ENCODE measurements at regions not wholly inside any gene's neighbourhood (a gene's known extent, or its start where the extent isn't known, plus 50 kb on each side); places are given as distances from the start of the nearest gene placed in this dataset.

DNA sequence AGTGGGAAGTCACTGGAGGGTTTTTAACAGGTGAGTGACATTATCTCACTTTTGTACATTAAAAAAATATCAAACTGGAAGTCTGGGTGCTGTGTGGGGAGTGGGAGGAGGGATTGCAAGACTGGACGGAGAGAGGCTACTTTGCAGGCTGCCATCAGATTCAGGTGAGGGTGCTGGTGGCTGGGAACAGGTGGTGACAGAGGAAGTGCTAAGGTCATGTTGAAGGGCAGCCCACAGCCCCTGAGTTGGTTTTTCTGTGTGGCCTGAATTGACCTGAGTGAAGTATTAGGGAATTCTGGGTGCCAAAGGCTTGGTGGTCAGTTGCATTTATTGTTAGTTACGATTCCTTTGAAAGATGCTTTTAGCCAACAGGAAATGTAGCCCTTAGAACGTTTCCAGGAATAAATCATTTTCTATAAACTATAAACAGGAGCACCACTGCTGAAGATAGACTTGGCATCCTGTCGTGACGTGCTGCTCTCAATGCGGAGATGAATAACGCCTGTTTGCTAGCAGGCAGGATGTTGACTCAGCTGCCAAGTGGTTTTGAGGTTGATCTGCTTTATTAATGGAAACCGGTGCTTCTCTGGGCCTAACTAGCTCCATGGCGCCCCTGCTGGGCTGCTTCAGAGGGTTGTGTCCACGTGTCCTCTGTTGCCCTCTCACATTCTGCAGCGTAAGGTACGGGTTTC lies 707.5 kb upstream of the TMEM132C start:
- no peak overlapping the region for H3K9ac ChIP-seq (ENCODE audit: low read depth, low read length)

GRCh38 chr12:127560041-127560478 lies 706.9 kb upstream of the TMEM132C start:
- Histone ChIP-seq H3K36me3 (ENCODE audit: control insufficient read depth, insufficient read depth, low read length) (no peaks in the 10 kb centered on the region), H3K4me3 (ENCODE audit: low read depth, low read length) (no peak overlapping the region), H3K4me1 (ENCODE audit: control insufficient read depth, insufficient read depth, low read length) (no peaks in the 10 kb centered on the region), H3K9ac (ENCODE audit: low read depth, low read length) (no peak overlapping the region), H3K27me3 (ENCODE audit: control insufficient read depth, insufficient read depth, low read length) (no peaks in the 10 kb centered on the region), H3K9me3 (ENCODE audit: control insufficient read depth, insufficient read depth, low read length) (no peaks in the 10 kb centered on the region)

More for the DNA sequence above, 707.5 kb upstream of the TMEM132C start:
- no peaks in the 10 kb centered on the region for H3K36me3 ChIP-seq (ENCODE audit: control insufficient read depth, insufficient read depth, low read length)
- no peaks in the 10 kb centered on the region for H3K27me3 ChIP-seq (ENCODE audit: control insufficient read depth, insufficient read depth, low read length)
- H3K4me1 ChIP-seq (ENCODE audit: control insufficient read depth, insufficient read depth, low read length): no peaks in the 10 kb centered on the region
- no peaks in the 10 kb centered on the region for H3K9me3 ChIP-seq (ENCODE audit: control insufficient read depth, insufficient read depth, low read length)
- no peak overlapping the region for H3K4me3 ChIP-seq (ENCODE audit: low read depth, low read length)

DNA sequence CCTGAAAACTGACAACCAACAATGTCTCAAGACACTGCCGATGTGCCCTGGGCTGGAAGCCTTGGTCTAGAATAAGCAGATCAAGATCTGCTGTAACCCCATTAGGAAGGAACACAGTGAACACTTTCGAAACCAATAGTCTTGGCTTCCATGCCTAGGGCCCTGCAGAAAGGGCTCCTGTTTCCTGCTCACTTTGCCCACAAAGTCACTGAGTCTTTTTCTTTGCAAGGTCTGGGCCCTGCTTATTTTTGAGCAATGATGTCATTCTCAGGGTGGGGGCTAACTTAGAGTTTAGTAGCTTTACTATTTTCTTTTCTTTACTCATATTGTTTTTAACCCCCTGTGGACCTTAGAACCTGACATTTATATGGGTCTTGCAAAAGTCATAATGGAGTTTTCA lies 704.2 kb upstream of the TMEM132C start:
- Histone ChIP-seq H3K4me3 (ENCODE audit: low read depth, low read length) (no peak overlapping the region), H3K4me1 (ENCODE audit: control insufficient read depth, insufficient read depth, low read length) (no peaks in the 10 kb centered on the region), H3K36me3 (ENCODE audit: control insufficient read depth, insufficient read depth, low read length) (no peaks in the 10 kb centered on the region), H3K9me3 (ENCODE audit: control insufficient read depth, insufficient read depth, low read length) (no peaks in the 10 kb centered on the region), H3K9ac (ENCODE audit: low read depth, low read length) (no peak overlapping the region), H3K27me3 (ENCODE audit: control insufficient read depth, insufficient read depth, low read length) (no peaks in the 10 kb centered on the region)

GRCh38 chr12:127565241-127565640 lies 701.7 kb upstream of the TMEM132C start:
- H3K9ac ChIP-seq (ENCODE audit: low read depth, low read length): no peak overlapping the region
- peaks cover 6% of the 10 kb centered on the region for H3K27me3 ChIP-seq (ENCODE audit: control insufficient read depth, insufficient read depth, low read length)
- H3K9me3 ChIP-seq (ENCODE audit: control insufficient read depth, insufficient read depth, low read length): no peaks in the 10 kb centered on the region
- no peaks in the 10 kb centered on the region for H3K36me3 ChIP-seq (ENCODE audit: control insufficient read depth, insufficient read depth, low read length)
- no peaks in the 10 kb centered on the region for H3K4me1 ChIP-seq (ENCODE audit: control insufficient read depth, insufficient read depth, low read length)
- no peak overlapping the region for H3K4me3 ChIP-seq (ENCODE audit: low read depth, low read length)

GRCh38 chr12:127567531-127567930 lies 699.4 kb upstream of the TMEM132C start:
- no peak overlapping the region for H3K4me3 ChIP-seq (ENCODE audit: low read depth, low read length)
- H3K27me3 ChIP-seq (ENCODE audit: control insufficient read depth, insufficient read depth, low read length): peaks cover 6% of the 10 kb centered on the region
- H3K9me3 ChIP-seq (ENCODE audit: control insufficient read depth, insufficient read depth, low read length): no peaks in the 10 kb centered on the region
- no peaks in the 10 kb centered on the region for H3K4me1 ChIP-seq (ENCODE audit: control insufficient read depth, insufficient read depth, low read length)
- H3K9ac ChIP-seq (ENCODE audit: low read depth, low read length): no peak overlapping the region
- no peaks in the 10 kb centered on the region for H3K36me3 ChIP-seq (ENCODE audit: control insufficient read depth, insufficient read depth, low read length)

- Histone ChIP-seq H3K9ac (ENCODE audit: low read depth, low read length) (no peak overlapping the region), H3K4me3 (ENCODE audit: low read depth, low read length) (no peak overlapping the region), H3K36me3 (ENCODE audit: control insufficient read depth, insufficient read depth, low read length) (no peaks in the 10 kb centered on the region), H3K4me1 (ENCODE audit: control insufficient read depth, insufficient read depth, low read length) (no peaks in the 10 kb centered on the region), H3K9me3 (ENCODE audit: control insufficient read depth, insufficient read depth, low read length) (no peaks in the 10 kb centered on the region), H3K27me3 (ENCODE audit: control insufficient read depth, insufficient read depth, low read length) (peaks cover 6% of the 10 kb centered on the region)
Measured at GRCh38 chr12:127570387-127570786, 696.6 kb upstream of the TMEM132C start.

DNA sequence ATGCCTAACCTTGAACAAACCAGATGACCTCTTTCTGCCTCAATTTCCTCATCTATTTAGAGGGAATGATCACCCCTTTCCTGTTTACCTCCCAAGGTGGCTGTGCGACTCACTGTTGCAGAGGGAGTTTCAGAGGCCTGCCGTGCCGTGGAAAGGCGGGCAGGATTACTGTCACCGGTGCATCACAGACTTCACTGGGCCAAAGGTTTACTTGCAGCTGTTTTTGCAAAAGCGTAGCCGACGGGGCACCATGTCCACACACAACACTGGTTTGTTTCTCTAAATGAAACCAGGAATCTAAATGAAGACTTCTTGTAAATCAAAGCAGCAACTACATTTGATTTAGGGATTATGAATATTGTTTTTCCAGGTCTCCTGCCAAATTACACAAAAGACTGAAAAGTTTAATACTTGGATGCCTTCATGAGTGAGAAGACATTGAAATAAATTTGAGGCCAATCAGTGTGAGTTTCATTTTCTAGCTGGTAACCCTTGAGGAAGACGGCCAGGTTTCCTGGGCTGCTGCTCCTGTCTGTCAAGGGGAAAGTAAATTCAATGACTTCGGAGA lies 696.1 kb upstream of the TMEM132C start:
- Histone ChIP-seq H3K9me3 (ENCODE audit: control insufficient read depth, insufficient read depth, low read length) (no peaks in the 10 kb centered on the region), H3K36me3 (ENCODE audit: control insufficient read depth, insufficient read depth, low read length) (no peaks in the 10 kb centered on the region), H3K4me3 (ENCODE audit: low read depth, low read length) (no peak overlapping the region), H3K4me1 (ENCODE audit: control insufficient read depth, insufficient read depth, low read length) (no peaks in the 10 kb centered on the region), H3K9ac (ENCODE audit: low read depth, low read length) (no peak overlapping the region), H3K27me3 (ENCODE audit: control insufficient read depth, insufficient read depth, low read length) (peaks cover 6% of the 10 kb centered on the region)

DNA sequence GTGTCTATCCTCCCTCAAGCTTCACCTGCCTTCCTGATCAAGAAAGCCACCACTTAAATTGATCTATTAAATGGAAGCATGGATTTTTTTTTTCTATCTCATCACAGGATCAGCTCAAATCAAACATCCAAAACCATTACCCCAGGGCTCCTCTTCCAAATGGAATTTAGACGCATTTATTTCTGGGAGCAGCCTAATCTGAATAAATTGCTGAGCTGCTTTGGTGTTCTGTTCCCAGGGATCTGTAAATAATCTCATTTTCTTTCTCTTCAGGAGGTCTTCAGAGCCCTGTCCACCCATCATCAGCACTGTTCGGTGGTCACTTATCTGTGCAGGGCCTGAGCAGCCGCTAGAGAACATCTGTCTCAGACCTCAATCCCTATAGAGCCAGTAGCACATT lies 695.4 kb upstream of the TMEM132C start:
- no peak overlapping the region for H3K9ac ChIP-seq (ENCODE audit: low read depth, low read length)
- H3K36me3 ChIP-seq (ENCODE audit: control insufficient read depth, insufficient read depth, low read length): no peaks in the 10 kb centered on the region
- H3K27me3 ChIP-seq (ENCODE audit: control insufficient read depth, insufficient read depth, low read length): peaks cover 6% of the 10 kb centered on the region
- H3K4me3 ChIP-seq (ENCODE audit: low read depth, low read length): no peak overlapping the region
- H3K4me1 ChIP-seq (ENCODE audit: control insufficient read depth, insufficient read depth, low read length): peaks cover 5% of the 10 kb centered on the region
- no peaks in the 10 kb centered on the region for H3K9me3 ChIP-seq (ENCODE audit: control insufficient read depth, insufficient read depth, low read length)

DNA sequence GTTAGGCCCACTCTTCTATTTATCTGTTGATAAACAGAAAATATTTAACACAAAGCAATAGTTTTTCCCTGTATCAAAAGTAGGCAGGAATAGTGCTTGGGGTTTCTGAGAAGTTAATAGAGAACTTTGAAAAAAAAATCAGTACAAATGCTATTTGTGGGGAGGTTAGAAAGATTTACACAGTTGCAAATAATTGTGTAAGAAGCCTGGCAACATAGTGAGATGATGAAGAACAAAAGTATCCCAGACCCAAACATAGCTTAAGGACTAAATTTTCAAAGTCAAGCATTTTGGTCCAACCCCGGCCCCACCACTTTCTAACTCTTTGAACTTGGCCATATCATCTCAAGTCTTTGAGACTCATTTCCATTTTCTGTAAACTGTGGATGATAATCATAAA lies 687.5 kb upstream of the TMEM132C start:
- no peaks in the 10 kb centered on the region for H3K27me3 ChIP-seq (ENCODE audit: control insufficient read depth, insufficient read depth, low read length)
- no peak overlapping the region for H3K4me3 ChIP-seq (ENCODE audit: low read depth, low read length)
- H3K36me3 ChIP-seq (ENCODE audit: control insufficient read depth, insufficient read depth, low read length): no peaks in the 10 kb centered on the region
- H3K9ac ChIP-seq (ENCODE audit: low read depth, low read length): no peak overlapping the region
- no peaks in the 10 kb centered on the region for H3K9me3 ChIP-seq (ENCODE audit: control insufficient read depth, insufficient read depth, low read length)
- H3K4me1 ChIP-seq (ENCODE audit: control insufficient read depth, insufficient read depth, low read length): peaks cover 5% of the 10 kb centered on the region

DNA sequence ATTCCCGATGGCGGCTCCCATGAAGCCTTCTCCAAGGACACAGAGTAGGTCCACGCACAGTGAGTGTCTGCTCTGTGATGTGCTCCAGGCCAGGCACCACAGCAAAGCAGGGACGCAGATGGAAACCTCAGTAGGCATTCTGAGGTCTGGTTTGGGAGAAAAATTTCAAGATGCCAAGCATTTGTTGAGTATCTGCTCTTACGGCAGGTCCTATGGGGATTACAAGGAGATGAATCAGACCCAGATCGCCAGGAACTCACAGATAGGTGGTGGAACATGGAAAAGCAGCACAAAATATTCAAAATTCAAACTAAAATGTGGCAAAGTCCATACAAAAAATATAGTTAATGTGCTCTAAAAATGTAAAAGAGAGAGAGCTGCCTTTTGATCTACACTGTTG lies 684.9 kb upstream of the TMEM132C start:
- H3K36me3 ChIP-seq (ENCODE audit: control insufficient read depth, insufficient read depth, low read length): no peaks in the 10 kb centered on the region
- no peaks in the 10 kb centered on the region for H3K9me3 ChIP-seq (ENCODE audit: control insufficient read depth, insufficient read depth, low read length)
- no peaks in the 10 kb centered on the region for H3K27me3 ChIP-seq (ENCODE audit: control insufficient read depth, insufficient read depth, low read length)
- no peaks in the 10 kb centered on the region for H3K4me1 ChIP-seq (ENCODE audit: control insufficient read depth, insufficient read depth, low read length)
- H3K4me3 ChIP-seq (ENCODE audit: low read depth, low read length): no peak overlapping the region
- H3K9ac ChIP-seq (ENCODE audit: low read depth, low read length): no peak overlapping the region

DNA sequence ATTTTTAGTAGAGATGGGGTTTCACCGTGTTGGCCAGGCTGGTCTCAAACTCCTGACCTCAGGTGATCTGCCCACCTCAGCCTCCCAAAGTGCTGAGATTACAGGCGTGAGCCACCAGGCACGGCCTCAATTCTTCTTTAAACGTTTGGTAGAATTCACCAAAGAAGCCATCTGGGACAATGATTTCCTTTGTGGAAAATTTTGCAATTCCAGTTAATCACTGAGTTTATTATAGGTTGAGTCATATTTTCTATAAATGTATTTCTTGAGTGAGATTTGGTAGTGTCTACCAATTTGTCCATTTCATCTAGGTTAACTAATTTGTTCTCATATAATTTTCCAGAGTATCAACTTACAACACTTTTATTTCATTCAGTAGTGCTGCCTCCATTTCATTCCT lies 683.9 kb upstream of the TMEM132C start:
- Histone ChIP-seq H3K27me3 (ENCODE audit: control insufficient read depth, insufficient read depth, low read length) (no peaks in the 10 kb centered on the region), H3K9me3 (ENCODE audit: control insufficient read depth, insufficient read depth, low read length) (no peaks in the 10 kb centered on the region), H3K4me3 (ENCODE audit: low read depth, low read length) (no peak overlapping the region), H3K4me1 (ENCODE audit: control insufficient read depth, insufficient read depth, low read length) (no peaks in the 10 kb centered on the region), H3K36me3 (ENCODE audit: control insufficient read depth, insufficient read depth, low read length) (no peaks in the 10 kb centered on the region), H3K9ac (ENCODE audit: low read depth, low read length) (no peak overlapping the region)

DNA sequence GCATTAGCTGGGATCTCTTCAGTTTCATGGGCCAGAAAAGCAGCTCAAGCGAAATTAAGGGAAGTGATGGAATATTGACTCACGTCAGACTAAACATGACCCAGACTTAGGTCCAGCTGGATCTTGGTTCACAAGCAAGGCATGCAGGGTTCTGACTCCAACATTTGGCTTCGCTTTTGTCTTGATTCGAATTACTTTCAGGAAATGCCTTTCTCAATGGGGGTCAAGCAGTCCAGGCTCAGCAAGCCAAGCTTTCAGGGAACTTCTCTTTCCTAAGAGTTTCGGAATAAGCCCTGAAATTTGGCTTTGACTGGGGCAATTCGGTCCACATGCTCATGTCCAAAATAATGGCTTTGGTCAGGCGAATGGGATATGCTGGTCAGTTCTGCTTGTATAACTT lies 678.7 kb upstream of the TMEM132C start:
- H3K4me3 ChIP-seq (ENCODE audit: low read depth, low read length): no peak overlapping the region
- no peaks in the 10 kb centered on the region for H3K9me3 ChIP-seq (ENCODE audit: control insufficient read depth, insufficient read depth, low read length)
- no peak overlapping the region for H3K9ac ChIP-seq (ENCODE audit: low read depth, low read length)
- H3K27me3 ChIP-seq (ENCODE audit: control insufficient read depth, insufficient read depth, low read length): no peaks in the 10 kb centered on the region
- H3K36me3 ChIP-seq (ENCODE audit: control insufficient read depth, insufficient read depth, low read length): no peaks in the 10 kb centered on the region
- H3K4me1 ChIP-seq (ENCODE audit: control insufficient read depth, insufficient read depth, low read length): peaks cover 2% of the 10 kb centered on the region
